Omental fat pad (tissue), 3 donors: ENCODE measurements at regions not wholly inside any gene's neighbourhood (a gene's known extent, or its start where the extent isn't known, plus 50 kb on each side); places are given as distances from the start of the nearest gene placed in this dataset.

ENCODE experiments used
- ATAC-seq: fragments of 150-250 bp; one replicate; pipeline ENCODE4 v1.9.1; 2016; ENCODE audit warnings: mild to moderate bottlenecking, moderate library complexity; ENCODE audit not compliant: low FRiP score
- DNase-seq: peaks from one replicate; pipeline ENCODE4 v3.0.0-alpha.2; 2019; ENCODE audit warnings: low spot score
- CTCF ChIP-seq, 3 donors: fragments of 450-650 bp; IDR thresholded peaks; one replicate each; pipeline ENCODE4 v1.5.1; 2016 to 2017; ENCODE audit warnings: antibody characterized with exemption in 3 of 3, mild to moderate bottlenecking in 3 of 3, moderate library complexity in 2 of 3

GRCh38 chr1:214123061-214123784, 135.4 kb downstream of the PROX1 start:
- peak in 1 of 3 donors; percentile 28 for TF ChIP-seq CTCF (IDR thresholded peaks at IDR 0.05)
- ATAC-seq = no peak
- no peak for DNase-seq

GRCh38 chr1:214124281-214124805, 136.6 kb downstream of the PROX1 start:
- ATAC-seq (no peak), DNase-seq (no peak)
- no peak for TF ChIP-seq CTCF (IDR thresholded peaks at IDR 0.05)

- ATAC-seq (no peak), DNase-seq (no peak)
- no peak for TF ChIP-seq CTCF (IDR thresholded peaks at IDR 0.05)
Observed at GRCh38 chr1:214124915-214125314, 137.1 kb downstream of the PROX1 start.

- DNase-seq (no peak), ATAC-seq (no peak)
- no peak for TF ChIP-seq CTCF (IDR thresholded peaks at IDR 0.05)
Observed at GRCh38 chr1:214125819-214126218, 138.0 kb downstream of the PROX1 start.

GRCh38 chr1:214126697-214127146, 138.9 kb downstream of the PROX1 start:
- DNase-seq (no peak), ATAC-seq (no peak)
- no peak for TF ChIP-seq CTCF (IDR thresholded peaks at IDR 0.05)

- TF ChIP-seq CTCF (IDR thresholded peaks at IDR 0.05) = no peak
Observed at GRCh38 chr1:214127705-214128104, 139.9 kb downstream of the PROX1 start.

GRCh38 chr1:214135886-214136285, 145.1 kb upstream of the SMYD2 start:
- ATAC-seq = no peak
- DNase-seq = no peak

More at GRCh38 chr1:214127705-214128104, 139.9 kb downstream of the PROX1 start:
- DNase-seq (no peak), ATAC-seq (no peak)

More at GRCh38 chr1:214135886-214136285, 145.1 kb upstream of the SMYD2 start:
- no peak for TF ChIP-seq CTCF (IDR thresholded peaks at IDR 0.05)
